ENCODE measurements at regions not wholly inside any gene's neighbourhood (a gene's known extent, or its start where the extent isn't known, plus 50 kb on each side); places are given as distances from the start of the nearest gene placed in this dataset.

GRCh38 chr2:18674309-18674708 is 84.9 kb upstream of the NT5C1B start:
- no peak overlapping the region for H3K27ac ChIP-seq (ENCODE audit: low read depth in 1 of 2, low read length in 2 of 2)
- no peaks in the 10 kb centered on the region for H3K36me3 ChIP-seq (ENCODE audit: control insufficient read depth in 4 of 4, insufficient read depth in 3 of 4, low read depth in 1 of 4, low read length in 3 of 4)
- no peaks in the 10 kb centered on the region for H3K27me3 ChIP-seq (ENCODE audit: control insufficient read depth in 4 of 4, insufficient read depth in 4 of 4, low read length in 3 of 4)
- H3K9ac ChIP-seq (ENCODE audit: low read depth in 1 of 2, low read length in 2 of 2), result no peak overlapping the region
- TF ChIP-seq CTCF (IDR thresholded peaks at IDR 0.05; ENCODE audit: low read depth, low read length, missing input control) (no peak), RAD21 (IDR thresholded peaks at IDR 0.05) (no peak), HNF4A (conservative IDR thresholded peaks at IDR 0.05) (no peak), MAX (IDR thresholded peaks at IDR 0.05) (no peak), SP1 (IDR thresholded peaks at IDR 0.05) (no peak), TAF1 (conservative IDR thresholded peaks at IDR 0.05) (no peak), YY1 (IDR thresholded peaks at IDR 0.05) (no peak), REST (IDR thresholded peaks at IDR 0.05) (no peak), ATF3 (IDR thresholded peaks at IDR 0.05) (no peak), EGR1 (IDR thresholded peaks at IDR 0.05; ENCODE audit: low read depth in 2 of 2) (no peak), FOXA2 (IDR thresholded peaks at IDR 0.05) (no peak), HNF4G (IDR thresholded peaks at IDR 0.05) (no peak), GABPA (IDR thresholded peaks at IDR 0.05 in 1 of 2, conservative IDR thresholded peaks at IDR 0.05 in 1 of 2) (no peak), FOXA1 (IDR thresholded peaks at IDR 0.05) (no peak), JUND (IDR thresholded peaks at IDR 0.05) (no peak), NR2F2 (IDR thresholded peaks at IDR 0.05) (no peak), RXRA (IDR thresholded peaks at IDR 0.05) (no peak), ZBTB33 (IDR thresholded peaks at IDR 0.05) (no peak)
- no peaks in the 10 kb centered on the region for H3K4me1 ChIP-seq (ENCODE audit: control insufficient read depth in 4 of 4, insufficient read depth in 4 of 4, low read length in 3 of 4)
- no peak overlapping the region for H3K4me3 ChIP-seq (ENCODE audit: low read depth in 1 of 3, low read length in 3 of 3)
- DNase-seq (ENCODE audit: low spot score), result no peak
- peaks cover 0 to 2% (median 0%) of the 10 kb centered on the region in 4 donors for H3K9me3 ChIP-seq (ENCODE audit: control insufficient read depth in 4 of 4, low read length in 3 of 4)

DNA sequence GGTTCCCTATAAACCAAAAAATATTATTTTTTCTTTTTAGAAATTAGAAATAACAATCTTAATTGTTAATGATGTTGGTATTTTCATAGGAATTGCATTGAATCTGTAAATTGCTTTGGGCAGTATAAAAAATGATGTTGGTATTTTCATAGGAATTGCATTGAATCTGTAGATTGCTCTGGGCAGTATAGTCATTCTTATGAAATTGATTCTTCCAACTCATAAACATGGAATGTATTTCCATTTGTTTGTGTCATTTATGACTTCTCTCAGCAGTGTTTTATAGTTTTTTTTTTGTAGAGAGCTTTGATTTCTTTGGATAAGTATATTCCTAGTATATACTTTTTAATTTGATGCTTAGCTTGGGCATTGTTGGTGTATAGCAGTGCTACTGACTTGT is 82.0 kb upstream of the NT5C1B start:
- H3K27ac ChIP-seq (ENCODE audit: low read depth in 1 of 2, low read length in 2 of 2), result no peak overlapping the region
- H3K4me3 ChIP-seq (ENCODE audit: low read depth in 1 of 3, low read length in 3 of 3), result no peak overlapping the region
- no peaks in the 10 kb centered on the region for H3K27me3 ChIP-seq (ENCODE audit: control insufficient read depth in 4 of 4, insufficient read depth in 4 of 4, low read length in 3 of 4)
- no peaks in the 10 kb centered on the region for H3K36me3 ChIP-seq (ENCODE audit: control insufficient read depth in 4 of 4, insufficient read depth in 3 of 4, low read depth in 1 of 4, low read length in 3 of 4)
- no peak for DNase-seq (ENCODE audit: low spot score)
- H3K9me3 ChIP-seq (ENCODE audit: control insufficient read depth in 4 of 4, low read length in 3 of 4), result peaks cover 0 to 2% (median 0%) of the 10 kb centered on the region in 4 donors
- H3K9ac ChIP-seq (ENCODE audit: low read depth in 1 of 2, low read length in 2 of 2), result no peak overlapping the region
- H3K4me1 ChIP-seq (ENCODE audit: control insufficient read depth in 4 of 4, insufficient read depth in 4 of 4, low read length in 3 of 4), result no peaks in the 10 kb centered on the region
- TF ChIP-seq REST (IDR thresholded peaks at IDR 0.05) (no peak), SP1 (IDR thresholded peaks at IDR 0.05) (no peak), RXRA (IDR thresholded peaks at IDR 0.05) (no peak), HNF4A (conservative IDR thresholded peaks at IDR 0.05) (no peak), CTCF (IDR thresholded peaks at IDR 0.05; ENCODE audit: low read depth, low read length, missing input control) (no peak), ATF3 (IDR thresholded peaks at IDR 0.05) (no peak), FOXA1 (IDR thresholded peaks at IDR 0.05) (no peak), YY1 (IDR thresholded peaks at IDR 0.05) (no peak), NR2F2 (IDR thresholded peaks at IDR 0.05) (no peak), EGR1 (IDR thresholded peaks at IDR 0.05; ENCODE audit: low read depth in 2 of 2) (no peak), RAD21 (IDR thresholded peaks at IDR 0.05) (no peak), HNF4G (IDR thresholded peaks at IDR 0.05) (no peak)

Data from liver (tissue), 7 donors.